HL-60 (cell line): ENCODE measurements at regions not wholly inside any gene's neighbourhood (a gene's known extent, or its start where the extent isn't known, plus 50 kb on each side); places are given as distances from the start of the nearest gene placed in this dataset.

ENCODE experiments used
- CTCF ChIP-seq: IDR thresholded peaks from one replicate; pipeline ENCODE4 v1.5.1; 2011; ENCODE audit warnings: low read length, control low read depth, inconsistent platforms; ENCODE audit not compliant: insufficient read depth
- GABPA ChIP-seq: IDR thresholded peaks from 2 replicates; pipeline ENCODE4 v1.6.1; 2012; ENCODE audit warnings: low read depth
- POLR2AphosphoS5 ChIP-seq: IDR thresholded peaks from 2 replicates; pipeline ENCODE4 v1.6.1; 2012; ENCODE audit warnings: low read depth
- SPI1 ChIP-seq: IDR thresholded peaks from 2 replicates; pipeline ENCODE4 v1.6.1; 2012; ENCODE audit warnings: low read depth, mild to moderate bottlenecking, borderline replicate concordance
- TF ChIP-seq, protein P1 (sequence below): IDR thresholded peaks from 2 replicates; pipeline ENCODE4 v1.6.1; 2012; ENCODE audit warnings: low read depth; ENCODE audit not compliant: insufficient replicate concordance

DNA sequence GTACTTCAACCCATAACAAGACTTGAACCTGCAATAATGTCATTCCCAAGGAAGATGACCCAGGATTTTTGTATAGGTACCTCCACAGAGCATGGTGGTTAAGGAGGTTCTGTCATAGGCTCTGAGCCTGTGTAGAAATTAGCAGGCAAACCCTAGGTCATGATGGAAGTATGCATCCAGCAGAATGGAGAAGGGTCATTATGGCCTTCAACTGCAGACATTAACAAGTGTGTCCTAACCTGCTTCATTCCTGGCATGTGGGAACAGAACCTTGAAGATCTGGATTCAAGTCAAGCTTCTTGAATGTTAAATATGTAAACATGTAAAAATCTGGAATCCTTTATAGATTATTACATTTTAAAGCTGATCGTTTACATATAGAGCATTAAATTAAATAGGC is 116.2 kb upstream of the SLC38A4 start:
- TF ChIP-seq CTCF: no peak
- TF ChIP-seq, protein P1, sequence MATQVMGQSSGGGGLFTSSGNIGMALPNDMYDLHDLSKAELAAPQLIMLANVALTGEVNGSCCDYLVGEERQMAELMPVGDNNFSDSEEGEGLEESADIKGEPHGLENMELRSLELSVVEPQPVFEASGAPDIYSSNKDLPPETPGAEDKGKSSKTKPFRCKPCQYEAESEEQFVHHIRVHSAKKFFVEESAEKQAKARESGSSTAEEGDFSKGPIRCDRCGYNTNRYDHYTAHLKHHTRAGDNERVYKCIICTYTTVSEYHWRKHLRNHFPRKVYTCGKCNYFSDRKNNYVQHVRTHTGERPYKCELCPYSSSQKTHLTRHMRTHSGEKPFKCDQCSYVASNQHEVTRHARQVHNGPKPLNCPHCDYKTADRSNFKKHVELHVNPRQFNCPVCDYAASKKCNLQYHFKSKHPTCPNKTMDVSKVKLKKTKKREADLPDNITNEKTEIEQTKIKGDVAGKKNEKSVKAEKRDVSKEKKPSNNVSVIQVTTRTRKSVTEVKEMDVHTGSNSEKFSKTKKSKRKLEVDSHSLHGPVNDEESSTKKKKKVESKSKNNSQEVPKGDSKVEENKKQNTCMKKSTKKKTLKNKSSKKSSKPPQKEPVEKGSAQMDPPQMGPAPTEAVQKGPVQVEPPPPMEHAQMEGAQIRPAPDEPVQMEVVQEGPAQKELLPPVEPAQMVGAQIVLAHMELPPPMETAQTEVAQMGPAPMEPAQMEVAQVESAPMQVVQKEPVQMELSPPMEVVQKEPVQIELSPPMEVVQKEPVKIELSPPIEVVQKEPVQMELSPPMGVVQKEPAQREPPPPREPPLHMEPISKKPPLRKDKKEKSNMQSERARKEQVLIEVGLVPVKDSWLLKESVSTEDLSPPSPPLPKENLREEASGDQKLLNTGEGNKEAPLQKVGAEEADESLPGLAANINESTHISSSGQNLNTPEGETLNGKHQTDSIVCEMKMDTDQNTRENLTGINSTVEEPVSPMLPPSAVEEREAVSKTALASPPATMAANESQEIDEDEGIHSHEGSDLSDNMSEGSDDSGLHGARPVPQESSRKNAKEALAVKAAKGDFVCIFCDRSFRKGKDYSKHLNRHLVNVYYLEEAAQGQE: no peak
- no peak for TF ChIP-seq POLR2AphosphoS5
- TF ChIP-seq GABPA: no peak
- no peak for TF ChIP-seq SPI1
